Stimulated activated memory B cell treated with anti-CD40 and anti-IgM and Interleukin-4, amounts not matched to agents 10 μg/mL and 1 μg/mL and 100 μg/mL, for 72 hours (primary cell): ENCODE measurements at regions not wholly inside any gene's neighbourhood (a gene's known extent, or its start where the extent isn't known, plus 50 kb on each side); places are given as distances from the start of the nearest gene placed in this dataset.
"Not testable (repeated sequence)": the region's sequence is repeated elsewhere in the genome, so short reads cannot be mapped to it uniquely, and the experiment has no call there.

Experiments used
- ATAC-seq: fragments of 150-1000 bp; cut with Tn5 transposase; 2 replicates; pipeline ENCODE4 v1.10.0; 2021
- H3K27ac Mint-ChIP-seq: one replicate; pipeline ENCODE4 v1.8.0; 2022; ENCODE audit warnings: mild to moderate bottlenecking, mixed read lengths
- H3K27me3 Mint-ChIP-seq: one replicate; pipeline ENCODE4 v1.8.0; 2022; ENCODE audit warnings: mixed read lengths
- H3K36me3 Mint-ChIP-seq: one replicate; pipeline ENCODE4 v1.8.0; 2022; ENCODE audit warnings: mixed read lengths
- H3K4me1 Mint-ChIP-seq: one replicate; pipeline ENCODE4 v1.8.0; 2022; ENCODE audit warnings: mixed read lengths
- H3K4me3 Mint-ChIP-seq: one replicate; pipeline ENCODE4 v1.8.0; 2022; ENCODE audit warnings: mild to moderate bottlenecking, moderate library complexity, mixed read lengths
- H3K9me3 Mint-ChIP-seq: one replicate; pipeline ENCODE4 v1.8.0; 2022; ENCODE audit warnings: mixed read lengths

DNA sequence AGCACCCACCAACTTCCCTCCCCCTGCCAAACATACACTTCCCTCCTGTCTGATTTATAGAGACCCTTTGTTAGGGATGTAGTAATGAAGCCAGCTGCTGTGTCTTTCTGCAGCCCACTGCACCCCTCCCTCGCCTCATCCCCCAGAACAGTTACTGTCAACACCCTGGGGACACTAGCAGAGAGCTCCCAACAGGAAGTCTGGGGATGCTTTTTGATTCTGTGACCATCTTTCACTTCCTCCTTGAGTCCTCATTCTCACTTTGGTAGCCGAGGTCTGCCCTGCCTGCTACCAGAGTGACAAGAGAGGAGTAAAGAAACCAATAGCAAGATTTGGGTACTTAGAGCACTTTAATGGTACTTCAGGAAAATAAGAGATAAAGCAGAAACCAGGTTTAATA lies 201.6 kb downstream of the SATB1 start:
- Mint-ChIP-seq H3K27me3 (no peaks in the 10 kb centered on the region), H3K4me1 (peaks cover 51% of the 10 kb centered on the region), H3K27ac (peak overlapping the region; percentile 55), H3K36me3 (no peaks in the 10 kb centered on the region), H3K4me3 (peak overlapping the region; percentile 55), H3K9me3 (no peaks in the 10 kb centered on the region)
- ATAC-seq, result peak; percentile 97

DNA sequence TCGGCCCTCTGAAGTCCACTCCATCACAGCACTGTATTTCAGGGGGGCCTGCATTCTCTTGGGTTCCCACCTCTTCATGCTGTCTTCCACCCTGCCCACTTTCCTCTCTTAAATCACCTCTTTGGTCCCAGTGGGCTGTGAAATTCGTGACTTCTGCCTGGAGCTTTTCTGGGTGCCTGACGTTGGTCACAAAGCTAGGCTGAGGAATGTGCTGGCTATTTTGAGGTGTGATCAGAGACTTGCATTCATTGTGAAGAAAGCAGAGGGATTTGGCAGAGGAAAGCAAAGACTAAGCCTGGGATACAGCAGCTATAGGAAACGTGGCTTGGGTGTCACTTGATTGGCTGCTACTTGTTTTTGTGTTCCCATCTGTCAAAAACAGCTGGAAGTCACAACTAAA lies 202.5 kb downstream of the SATB1 start:
- H3K9me3 Mint-ChIP-seq, result no peaks in the 10 kb centered on the region
- no peaks in the 10 kb centered on the region for H3K27me3 Mint-ChIP-seq
- no peak for ATAC-seq
- H3K4me3 Mint-ChIP-seq, result no peak overlapping the region
- no peaks in the 10 kb centered on the region for H3K36me3 Mint-ChIP-seq
- no peak overlapping the region for H3K27ac Mint-ChIP-seq
- peaks cover 43% of the 10 kb centered on the region for H3K4me1 Mint-ChIP-seq

DNA sequence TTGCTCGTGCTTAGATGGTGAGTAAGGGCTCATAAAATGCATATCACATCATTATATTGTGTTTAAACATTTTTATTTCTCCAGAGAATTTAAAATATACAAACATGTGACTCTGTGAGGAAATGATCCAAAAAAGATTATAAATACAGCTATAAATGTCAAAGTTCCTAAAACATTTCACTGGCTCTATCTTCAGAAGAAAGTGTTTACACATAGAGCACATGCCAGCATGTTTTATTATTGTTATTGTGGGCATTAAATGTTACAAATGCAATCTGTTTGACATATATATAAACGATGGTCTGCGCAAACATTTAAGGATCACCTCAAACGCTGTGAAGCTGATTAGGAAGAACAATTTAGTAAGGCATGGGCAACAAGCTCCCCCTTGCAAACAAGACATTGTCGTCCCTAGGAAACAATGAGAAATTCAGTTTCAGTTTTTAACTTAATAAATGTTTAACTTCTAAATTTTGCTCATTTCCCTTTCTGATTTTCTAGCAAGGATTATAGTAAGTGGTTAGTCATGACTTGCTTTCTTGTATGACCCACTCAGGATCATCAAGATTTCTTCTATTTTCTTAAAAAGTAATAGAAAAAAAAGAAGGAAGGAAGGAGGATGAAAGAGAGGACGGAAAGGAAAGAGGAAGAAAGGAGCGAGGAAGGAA lies 207.5 kb downstream of the SATB1 start:
- ATAC-seq, result no peak
- H3K4me3 Mint-ChIP-seq, result no peak overlapping the region
- H3K36me3 Mint-ChIP-seq, result no peaks in the 10 kb centered on the region
- H3K4me1 Mint-ChIP-seq, result peaks cover 18% of the 10 kb centered on the region
- no peaks in the 10 kb centered on the region for H3K27me3 Mint-ChIP-seq
- H3K27ac Mint-ChIP-seq, result no peak overlapping the region
- H3K9me3 Mint-ChIP-seq, result no peaks in the 10 kb centered on the region

DNA sequence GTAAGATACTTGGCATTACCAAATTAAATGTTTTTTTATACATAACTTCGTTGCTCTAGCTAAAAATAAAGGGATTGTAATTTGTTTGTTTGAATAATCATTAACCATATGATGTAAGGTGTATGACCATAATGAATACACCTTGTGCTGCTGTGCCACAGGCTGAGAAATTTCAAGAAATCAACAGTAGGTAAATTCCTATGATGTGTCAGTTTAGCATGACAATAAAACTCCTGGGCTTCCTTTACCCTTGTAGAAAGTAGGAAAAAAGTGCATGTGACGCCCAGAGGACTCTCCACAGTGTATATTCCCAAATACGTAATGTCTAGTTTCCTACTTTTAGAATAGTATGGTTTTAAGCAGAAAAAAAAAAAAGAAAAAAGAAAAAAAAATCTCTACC lies 208.1 kb downstream of the SATB1 start:
- Mint-ChIP-seq H3K27ac (no peak overlapping the region), H3K36me3 (no peaks in the 10 kb centered on the region), H3K4me1 (peaks cover 14% of the 10 kb centered on the region), H3K9me3 (no peaks in the 10 kb centered on the region), H3K27me3 (no peaks in the 10 kb centered on the region), H3K4me3 (no peak overlapping the region)
- no peak for ATAC-seq

DNA sequence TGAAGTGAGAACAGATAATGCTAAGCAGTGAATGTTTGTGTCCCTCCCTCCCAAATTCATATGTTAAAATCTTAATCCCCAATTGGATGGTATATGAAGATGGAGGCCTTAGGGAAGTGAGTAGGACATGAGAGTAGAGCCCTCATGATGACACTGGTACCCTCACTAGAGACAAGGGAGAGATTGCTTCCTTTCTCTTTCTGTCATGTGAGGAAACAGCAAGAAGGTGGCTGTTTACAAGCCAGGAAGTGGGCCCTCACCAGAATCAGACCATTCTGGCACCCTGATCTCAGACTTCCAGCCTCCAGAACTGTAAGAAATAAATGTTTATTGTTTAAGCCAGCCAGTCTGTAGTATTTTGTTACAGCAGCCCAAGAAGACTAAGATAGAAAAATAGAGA lies 209.5 kb downstream of the SATB1 start:
- Mint-ChIP-seq H3K4me3 (no peak overlapping the region), H3K4me1 (peaks cover 13% of the 10 kb centered on the region), H3K27ac (no peak overlapping the region), H3K27me3 (peaks cover 8% of the 10 kb centered on the region), H3K36me3 (no peaks in the 10 kb centered on the region), H3K9me3 (no peaks in the 10 kb centered on the region)
- ATAC-seq, result no peak

DNA sequence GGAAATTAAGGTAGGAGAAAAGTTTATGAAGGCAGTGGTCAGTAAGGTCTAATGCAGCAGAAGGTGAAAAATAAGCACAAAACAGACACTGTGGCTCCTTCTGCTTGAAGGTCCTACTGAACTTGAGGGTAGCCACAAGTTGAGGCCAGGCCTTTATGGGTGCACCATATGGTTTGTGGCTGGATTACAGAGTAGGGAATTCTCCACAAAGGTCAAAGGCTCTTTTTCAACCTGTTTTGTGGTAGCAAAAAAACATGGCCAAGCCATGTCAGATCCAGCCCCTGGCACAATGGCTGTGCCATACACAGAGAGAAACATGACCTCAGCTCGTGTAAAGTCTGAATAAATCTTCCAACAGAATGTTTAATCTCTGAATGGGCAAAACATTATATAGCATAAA lies 214.0 kb downstream of the SATB1 start:
- no peak for ATAC-seq
- no peak overlapping the region for H3K27ac Mint-ChIP-seq
- no peaks in the 10 kb centered on the region for H3K9me3 Mint-ChIP-seq
- peaks cover 9% of the 10 kb centered on the region for H3K4me1 Mint-ChIP-seq
- H3K36me3 Mint-ChIP-seq, result no peaks in the 10 kb centered on the region
- H3K4me3 Mint-ChIP-seq, result no peak overlapping the region
- H3K27me3 Mint-ChIP-seq, result peaks cover 26% of the 10 kb centered on the region

DNA sequence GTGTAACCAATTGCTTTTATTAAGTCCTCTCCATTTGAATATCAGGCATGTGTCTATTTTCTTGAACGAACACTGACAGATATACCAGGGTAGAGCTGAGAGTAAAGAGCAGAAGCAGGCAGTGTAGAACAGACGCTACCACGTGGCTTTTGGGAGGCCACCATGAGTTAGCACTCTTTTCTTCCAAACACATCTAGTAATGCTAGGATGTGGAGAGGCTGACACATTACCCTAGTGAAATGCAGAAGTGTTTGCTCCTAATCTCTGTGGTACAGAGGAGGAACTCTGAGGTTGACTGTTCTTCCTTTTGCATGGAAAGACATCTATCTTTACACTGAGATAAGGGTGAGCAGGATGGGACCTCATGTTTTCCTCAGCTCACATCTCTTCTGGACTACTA lies 216.3 kb downstream of the SATB1 start:
- Mint-ChIP-seq H3K27ac (no peak overlapping the region), H3K4me3 (no peak overlapping the region), H3K4me1 (peaks cover 5% of the 10 kb centered on the region), H3K9me3 (no peaks in the 10 kb centered on the region), H3K36me3 (no peaks in the 10 kb centered on the region), H3K27me3 (peaks cover 37% of the 10 kb centered on the region)
- no peak for ATAC-seq

DNA sequence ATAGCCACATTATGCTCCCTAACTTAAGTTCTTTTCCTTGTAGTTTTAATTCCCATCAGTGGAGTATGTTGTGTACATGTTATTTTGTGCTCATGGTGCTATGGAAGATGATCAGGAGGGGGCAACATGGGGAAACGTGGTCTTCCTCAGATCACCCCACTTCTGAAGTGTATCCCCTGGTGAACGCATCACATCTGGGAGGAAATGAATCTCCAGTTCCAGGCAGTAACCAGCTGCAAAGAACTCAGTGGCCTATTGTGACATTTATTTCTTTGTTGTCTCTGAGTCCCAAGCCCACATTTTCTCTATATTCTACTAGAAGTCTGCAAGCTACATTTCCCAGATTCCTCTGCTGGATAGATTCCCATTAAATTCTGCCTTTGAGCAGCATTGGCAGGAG lies 217.0 kb downstream of the SATB1 start:
- Mint-ChIP-seq H3K27me3 (peaks cover 37% of the 10 kb centered on the region), H3K4me1 (no peaks in the 10 kb centered on the region), H3K4me3 (no peak overlapping the region), H3K27ac (no peak overlapping the region), H3K36me3 (no peaks in the 10 kb centered on the region), H3K9me3 (no peaks in the 10 kb centered on the region)
- ATAC-seq, result no peak

DNA sequence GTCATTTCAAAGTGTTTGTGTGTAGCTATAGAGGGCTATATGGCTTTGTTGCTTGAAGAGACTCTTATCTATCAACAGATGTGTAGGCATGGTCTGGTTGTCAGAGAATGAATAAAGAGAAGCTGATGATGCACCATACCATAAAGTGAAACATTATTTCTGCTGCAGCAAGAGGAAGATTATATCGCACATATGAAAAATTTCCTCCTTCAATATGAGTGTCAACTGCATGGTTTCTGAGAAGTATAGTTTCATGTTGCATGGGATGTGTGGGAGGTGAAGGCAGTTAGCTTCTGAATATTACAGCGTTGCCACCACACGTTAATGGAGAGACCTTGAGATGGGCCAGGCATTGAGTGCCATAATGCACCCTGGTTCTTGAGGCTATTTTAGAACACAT lies 217.9 kb downstream of the SATB1 start:
- no peaks in the 10 kb centered on the region for H3K9me3 Mint-ChIP-seq
- no peaks in the 10 kb centered on the region for H3K4me1 Mint-ChIP-seq
- no peak for ATAC-seq
- no peaks in the 10 kb centered on the region for H3K36me3 Mint-ChIP-seq
- no peak overlapping the region for H3K27ac Mint-ChIP-seq
- peaks cover 37% of the 10 kb centered on the region for H3K27me3 Mint-ChIP-seq
- H3K4me3 Mint-ChIP-seq, result no peak overlapping the region

DNA sequence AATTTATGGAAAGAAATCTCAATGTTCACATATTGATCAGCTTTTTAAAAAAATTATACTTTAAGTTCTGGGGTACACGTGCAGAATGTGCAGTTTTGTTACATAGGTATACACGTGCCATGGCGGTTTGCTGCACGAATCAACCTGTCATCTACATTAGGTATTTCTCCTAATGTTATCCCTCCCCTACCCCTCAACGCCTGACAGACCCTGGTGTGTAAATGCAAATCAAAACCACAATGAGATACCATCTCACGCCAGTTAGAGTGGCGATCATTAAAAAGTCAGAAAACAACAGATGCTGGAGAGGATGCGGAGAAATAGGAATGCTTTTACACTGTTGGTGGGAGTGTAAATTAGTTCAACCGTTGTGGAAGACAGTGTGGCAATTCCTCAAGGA lies 219.4 kb downstream of the SATB1 start:
- not testable (repeated sequence) for H3K4me3 Mint-ChIP-seq, H3K36me3 Mint-ChIP-seq, H3K9me3 Mint-ChIP-seq, H3K27ac Mint-ChIP-seq, H3K4me1 Mint-ChIP-seq, ATAC-seq
- peaks cover 30% of the 10 kb centered on the region for H3K27me3 Mint-ChIP-seq

DNA sequence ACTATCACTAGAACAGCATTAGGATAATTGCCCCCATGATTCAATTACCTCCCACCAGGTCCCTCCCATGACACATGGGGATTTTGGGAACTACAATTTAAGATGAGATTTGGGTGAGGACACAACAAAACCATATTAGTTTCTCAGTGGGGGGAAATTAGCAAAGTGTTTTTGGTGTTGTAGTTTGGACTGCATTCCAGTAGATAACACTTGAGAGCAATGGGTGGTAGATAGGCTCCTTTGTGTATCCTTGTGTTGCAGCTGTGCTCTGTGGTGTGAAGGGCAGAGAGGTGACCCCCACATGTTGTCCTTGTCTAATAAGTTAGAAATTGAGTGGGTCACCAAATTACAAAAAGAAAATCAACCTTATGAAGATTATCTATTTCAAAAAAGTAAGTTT lies 223.8 kb downstream of the SATB1 start:
- H3K9me3 Mint-ChIP-seq, result peaks cover 18% of the 10 kb centered on the region
- no peak overlapping the region for H3K27ac Mint-ChIP-seq
- no peak overlapping the region for H3K4me3 Mint-ChIP-seq
- H3K27me3 Mint-ChIP-seq, result peaks cover 30% of the 10 kb centered on the region
- no peaks in the 10 kb centered on the region for H3K4me1 Mint-ChIP-seq
- no peak for ATAC-seq
- peaks cover 13% of the 10 kb centered on the region for H3K36me3 Mint-ChIP-seq

DNA sequence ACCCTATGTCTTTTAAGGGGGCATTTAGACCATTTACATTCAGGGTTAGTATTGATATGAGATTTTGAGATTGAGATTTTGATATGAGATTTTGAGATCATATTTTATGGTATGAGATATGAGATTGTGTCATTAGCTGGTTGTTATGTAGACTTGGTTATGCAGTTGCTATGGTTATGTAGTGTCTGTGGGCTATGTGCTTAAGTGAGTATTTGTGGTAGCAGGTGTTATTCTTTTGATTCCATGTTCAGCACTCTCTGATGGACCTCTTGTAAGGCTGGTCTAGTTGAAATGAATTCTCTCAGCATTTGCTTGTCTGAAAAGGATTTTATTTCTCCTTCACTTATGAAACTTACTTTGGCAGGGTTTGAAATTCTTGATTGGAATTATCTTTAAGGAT lies 225.4 kb downstream of the SATB1 start:
- no peak for ATAC-seq
- Mint-ChIP-seq H3K27me3 (peaks cover 24% of the 10 kb centered on the region), H3K36me3 (peaks cover 13% of the 10 kb centered on the region), H3K9me3 (peaks cover 18% of the 10 kb centered on the region), H3K4me1 (no peaks in the 10 kb centered on the region), H3K27ac (no peak overlapping the region), H3K4me3 (no peak overlapping the region)

DNA sequence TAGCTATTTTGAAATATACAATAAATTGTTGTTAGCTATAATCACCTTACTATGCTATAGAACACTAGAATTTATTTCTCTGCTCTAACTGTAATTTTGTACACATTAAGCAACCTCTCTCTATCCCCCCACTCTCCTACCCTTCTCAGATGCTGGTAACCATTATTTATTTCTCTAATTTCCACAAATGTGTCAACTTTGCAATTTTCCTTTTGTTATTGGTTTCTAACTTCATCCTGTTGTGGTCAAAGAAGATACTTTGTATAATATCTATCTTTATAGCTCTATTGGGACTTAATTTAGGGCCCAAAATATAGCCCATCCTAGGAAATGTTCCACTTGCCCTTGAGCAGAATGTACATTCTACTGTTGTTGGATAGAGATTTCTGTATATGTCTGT lies 229.3 kb downstream of the SATB1 start:
- Mint-ChIP-seq H3K27ac (no peak overlapping the region), H3K27me3 (peaks cover 19% of the 10 kb centered on the region), H3K4me3 (no peak overlapping the region), H3K9me3 (peaks cover 20% of the 10 kb centered on the region), H3K36me3 (peaks cover 13% of the 10 kb centered on the region), H3K4me1 (no peaks in the 10 kb centered on the region)
- ATAC-seq, result no peak

DNA sequence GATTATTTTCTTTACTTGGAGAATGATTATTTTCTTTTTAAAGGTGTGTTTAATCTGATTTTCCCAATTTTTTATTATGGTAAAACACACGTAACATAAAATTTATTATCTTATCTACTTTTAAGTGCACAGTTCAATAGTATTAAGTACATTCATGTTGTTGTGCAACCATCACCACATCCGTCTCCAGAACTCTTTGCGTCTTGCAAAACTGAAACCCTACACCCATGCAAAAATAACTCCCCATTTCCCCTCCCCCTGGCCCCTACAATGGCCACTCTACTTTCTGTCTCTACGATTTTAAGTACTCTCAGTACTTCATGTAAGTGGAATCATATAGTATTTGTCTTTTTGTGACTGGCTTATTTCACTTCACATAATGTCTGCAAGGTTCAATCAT lies 230.7 kb downstream of the SATB1 start:
- peaks cover 13% of the 10 kb centered on the region for H3K36me3 Mint-ChIP-seq
- no peak overlapping the region for H3K4me3 Mint-ChIP-seq
- H3K9me3 Mint-ChIP-seq, result peaks cover 20% of the 10 kb centered on the region
- peaks cover 23% of the 10 kb centered on the region for H3K27me3 Mint-ChIP-seq
- ATAC-seq, result no peak
- no peaks in the 10 kb centered on the region for H3K4me1 Mint-ChIP-seq
- H3K27ac Mint-ChIP-seq, result no peak overlapping the region

DNA sequence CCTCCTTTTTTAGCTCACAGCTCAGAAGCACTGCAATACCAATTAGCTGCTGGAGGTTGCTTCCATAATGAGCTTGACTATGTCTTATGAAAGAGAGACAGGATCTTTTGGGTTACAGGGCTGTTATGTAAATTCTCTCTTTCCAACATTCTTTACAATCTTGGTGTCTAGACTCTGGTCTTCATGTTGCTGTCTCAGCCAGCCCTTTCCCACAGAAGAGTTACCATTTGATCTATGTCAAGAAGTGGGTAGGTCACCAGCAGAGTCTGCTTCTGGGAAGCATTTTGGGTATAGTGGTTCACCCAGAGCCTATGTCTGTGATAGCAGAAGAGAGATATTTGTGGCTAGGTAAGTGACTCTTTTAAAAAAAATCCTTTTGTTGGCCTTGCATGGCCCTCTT lies 234.5 kb downstream of the SATB1 start:
- Mint-ChIP-seq H3K4me1 (no peaks in the 10 kb centered on the region), H3K27me3 (peaks cover 17% of the 10 kb centered on the region), H3K9me3 (peaks cover 2% of the 10 kb centered on the region), H3K4me3 (no peak overlapping the region), H3K27ac (no peak overlapping the region), H3K36me3 (no peaks in the 10 kb centered on the region)
- no peak for ATAC-seq

DNA sequence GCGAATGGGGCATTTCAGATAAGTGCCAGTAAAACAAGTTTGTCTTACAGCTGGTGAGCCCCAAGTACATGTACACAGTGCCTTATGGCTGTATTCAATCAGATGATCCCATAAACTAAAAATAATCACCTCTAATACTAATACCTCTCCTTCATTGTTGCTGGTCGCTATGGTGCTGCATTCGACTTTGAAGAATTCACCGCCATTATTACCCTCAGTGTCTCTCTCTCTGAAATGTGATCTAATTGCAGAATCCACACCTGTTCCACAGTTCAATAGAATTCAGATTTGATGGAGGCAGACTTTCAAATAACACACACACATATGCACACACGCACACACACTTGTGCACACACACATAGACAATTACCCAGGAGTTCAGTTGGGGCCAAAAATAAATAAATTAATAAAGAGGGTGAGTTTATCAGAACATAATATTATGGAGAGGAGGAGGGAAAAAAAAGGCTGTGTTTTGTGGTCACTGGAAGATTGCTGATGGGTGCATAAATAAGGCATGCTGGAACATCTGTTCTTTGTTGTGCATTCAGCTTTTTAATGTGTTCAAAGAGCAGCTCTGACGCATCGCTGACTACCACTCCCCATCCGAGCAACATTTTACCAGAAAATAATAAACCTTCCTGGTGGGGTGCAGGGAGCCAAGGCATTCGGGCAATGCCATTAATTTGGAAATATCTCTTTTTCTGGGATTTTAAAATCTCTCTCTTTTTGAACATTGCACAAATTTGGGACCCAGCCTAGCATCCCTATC lies 235.7 kb downstream of the SATB1 start:
- no peaks in the 10 kb centered on the region for H3K36me3 Mint-ChIP-seq
- no peaks in the 10 kb centered on the region for H3K4me1 Mint-ChIP-seq
- H3K9me3 Mint-ChIP-seq, result peaks cover 1% of the 10 kb centered on the region
- H3K27ac Mint-ChIP-seq, result no peak overlapping the region
- H3K4me3 Mint-ChIP-seq, result no peak overlapping the region
- peaks cover 17% of the 10 kb centered on the region for H3K27me3 Mint-ChIP-seq
- ATAC-seq, result no peak
